ENCODE measurements at regions not wholly inside any gene's neighbourhood (a gene's known extent, or its start where the extent isn't known, plus 50 kb on each side); places are given as distances from the start of the nearest gene placed in this dataset.

DNA sequence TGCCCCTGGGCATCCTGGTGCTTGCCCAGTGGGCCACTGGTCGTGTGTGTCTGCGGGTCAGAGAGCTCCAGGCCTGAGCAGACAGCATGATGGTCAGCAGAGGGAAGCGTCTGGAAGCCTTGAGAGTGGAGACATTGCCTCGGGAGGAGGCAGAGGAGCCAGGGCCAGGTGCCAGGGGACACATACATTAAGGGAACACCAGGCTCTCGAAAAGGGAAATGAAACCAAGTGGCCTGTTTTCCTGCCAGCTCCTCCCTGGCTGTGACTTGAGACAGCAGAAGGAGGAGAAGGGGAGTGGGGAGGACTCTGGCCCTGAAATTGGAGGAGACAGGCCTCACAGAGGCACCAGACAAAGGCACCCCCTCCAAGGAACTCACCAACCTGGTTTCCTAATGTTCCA, 62.4 kb upstream of the LRP8 start:
- H3K9me3 ChIP-seq (ENCODE audit: control insufficient read depth, insufficient read depth, low read length) = no peaks in the 10 kb centered on the region
- H3K27me3 ChIP-seq (ENCODE audit: control insufficient read depth, low read length) = peaks cover 16% of the 10 kb centered on the region; the same call in 1 of the 2 replicates
- H3K4me1 ChIP-seq (ENCODE audit: control insufficient read depth, low read length) = peaks cover 12% of the 10 kb centered on the region
- TF ChIP-seq, protein P1, sequence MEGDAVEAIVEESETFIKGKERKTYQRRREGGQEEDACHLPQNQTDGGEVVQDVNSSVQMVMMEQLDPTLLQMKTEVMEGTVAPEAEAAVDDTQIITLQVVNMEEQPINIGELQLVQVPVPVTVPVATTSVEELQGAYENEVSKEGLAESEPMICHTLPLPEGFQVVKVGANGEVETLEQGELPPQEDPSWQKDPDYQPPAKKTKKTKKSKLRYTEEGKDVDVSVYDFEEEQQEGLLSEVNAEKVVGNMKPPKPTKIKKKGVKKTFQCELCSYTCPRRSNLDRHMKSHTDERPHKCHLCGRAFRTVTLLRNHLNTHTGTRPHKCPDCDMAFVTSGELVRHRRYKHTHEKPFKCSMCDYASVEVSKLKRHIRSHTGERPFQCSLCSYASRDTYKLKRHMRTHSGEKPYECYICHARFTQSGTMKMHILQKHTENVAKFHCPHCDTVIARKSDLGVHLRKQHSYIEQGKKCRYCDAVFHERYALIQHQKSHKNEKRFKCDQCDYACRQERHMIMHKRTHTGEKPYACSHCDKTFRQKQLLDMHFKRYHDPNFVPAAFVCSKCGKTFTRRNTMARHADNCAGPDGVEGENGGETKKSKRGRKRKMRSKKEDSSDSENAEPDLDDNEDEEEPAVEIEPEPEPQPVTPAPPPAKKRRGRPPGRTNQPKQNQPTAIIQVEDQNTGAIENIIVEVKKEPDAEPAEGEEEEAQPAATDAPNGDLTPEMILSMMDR (IDR thresholded peaks at IDR 0.05; ENCODE audit: low read depth, low read length, poor library complexity, severe bottlenecking) = no peak
- no peak for TF ChIP-seq EZH2phosphoT487 (IDR thresholded peaks at IDR 0.05; ENCODE audit: borderline replicate concordance, low read length)
- no peak overlapping the region for H3K27ac ChIP-seq (ENCODE audit: low read depth, low read length)
- H3K4me2 ChIP-seq (ENCODE audit: low read length) = no peak overlapping the region
- H3F3A ChIP-seq (ENCODE audit: control insufficient read depth, insufficient read depth) = no peaks in the 10 kb centered on the region
- no peaks in the 10 kb centered on the region for H3K79me2 ChIP-seq (ENCODE audit: control insufficient read depth, low read length)
- H4K20me1 ChIP-seq (ENCODE audit: control insufficient read depth, insufficient read depth, low read depth, low read length) = no peaks in the 10 kb centered on the region
- H3K4me3 ChIP-seq (ENCODE audit: low read length) = no peak overlapping the region
- H3K36me3 ChIP-seq (ENCODE audit: control insufficient read depth, low read length) = no peaks in the 10 kb centered on the region
- no peaks in the 10 kb centered on the region for H3K9me2 ChIP-seq (replicated peaks; ENCODE audit: control insufficient read depth, low read length)

DNA sequence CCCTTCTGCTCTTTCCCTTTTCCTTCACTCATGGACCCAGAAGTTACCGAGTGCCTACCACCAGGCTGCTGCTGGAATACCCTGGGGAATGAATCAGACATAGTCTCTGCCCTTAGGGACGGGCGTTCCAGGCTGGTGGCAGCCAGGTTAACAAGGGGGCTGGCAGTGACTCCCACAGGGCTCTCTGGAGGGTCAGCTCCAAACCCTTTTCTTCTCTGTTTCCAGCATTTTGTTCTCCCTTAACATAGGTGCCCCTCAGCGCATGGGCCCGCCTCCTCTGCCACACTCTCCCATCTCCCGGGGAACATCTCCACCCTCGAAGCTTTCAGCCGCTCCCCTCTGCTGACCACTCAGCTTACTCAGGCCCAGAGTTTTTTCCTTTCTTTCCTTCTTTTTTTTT, 62.9 kb upstream of the LRP8 start:
- Histone ChIP-seq H3K79me2 (ENCODE audit: control insufficient read depth, low read length) (no peaks in the 10 kb centered on the region), H3K9me3 (ENCODE audit: control insufficient read depth, insufficient read depth, low read length) (no peaks in the 10 kb centered on the region), H3K4me2 (ENCODE audit: low read length) (no peak overlapping the region), H3K27ac (ENCODE audit: low read depth, low read length) (no peak overlapping the region), H4K20me1 (ENCODE audit: control insufficient read depth, insufficient read depth, low read depth, low read length) (no peaks in the 10 kb centered on the region), H3K4me1 (ENCODE audit: control insufficient read depth, low read length) (peaks cover 12% of the 10 kb centered on the region), H3K4me3 (ENCODE audit: low read length) (no peak overlapping the region), H3K36me3 (ENCODE audit: control insufficient read depth, low read length) (no peaks in the 10 kb centered on the region), H3F3A (ENCODE audit: control insufficient read depth, insufficient read depth) (no peaks in the 10 kb centered on the region), H3K27me3 (ENCODE audit: control insufficient read depth, low read length) (peaks cover 16% of the 10 kb centered on the region; the same call in 1 of the 2 replicates), H3K9me2 (replicated peaks; ENCODE audit: control insufficient read depth, low read length) (no peaks in the 10 kb centered on the region)
- TF ChIP-seq, protein P1 (IDR thresholded peaks at IDR 0.05; ENCODE audit: low read depth, low read length, poor library complexity, severe bottlenecking) = no peak
- no peak for TF ChIP-seq EZH2phosphoT487 (IDR thresholded peaks at IDR 0.05; ENCODE audit: borderline replicate concordance, low read length)

DNA sequence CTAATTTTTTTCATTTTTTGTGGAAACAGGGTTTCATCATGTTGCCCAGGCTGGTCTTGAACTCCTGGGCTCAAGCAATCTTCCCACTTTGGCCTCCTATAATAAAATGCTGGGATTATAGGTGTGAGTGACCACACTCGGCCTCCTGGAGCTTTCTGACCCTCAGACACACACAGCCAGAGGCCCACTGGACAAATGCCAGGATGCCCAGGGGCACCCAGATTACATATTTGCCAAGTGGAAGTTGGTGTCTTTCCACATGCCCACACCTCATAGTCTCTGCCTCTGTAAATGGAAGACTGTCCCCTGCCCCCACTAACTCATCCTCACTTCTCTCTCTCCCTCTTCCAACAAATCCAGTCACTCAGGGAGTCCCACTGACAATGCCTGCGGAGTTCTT, 63.4 kb upstream of the LRP8 start:
- TF ChIP-seq, protein P1 (IDR thresholded peaks at IDR 0.05; ENCODE audit: low read depth, low read length, poor library complexity, severe bottlenecking) = no peak
- no peak for TF ChIP-seq EZH2phosphoT487 (IDR thresholded peaks at IDR 0.05; ENCODE audit: borderline replicate concordance, low read length)
- H3K27ac ChIP-seq (ENCODE audit: low read depth, low read length) = no peak overlapping the region
- no peaks in the 10 kb centered on the region for H3K79me2 ChIP-seq (ENCODE audit: control insufficient read depth, low read length)
- no peaks in the 10 kb centered on the region for H3K9me2 ChIP-seq (replicated peaks; ENCODE audit: control insufficient read depth, low read length)
- H3K36me3 ChIP-seq (ENCODE audit: control insufficient read depth, low read length) = no peaks in the 10 kb centered on the region
- peaks cover 12% of the 10 kb centered on the region for H3K4me1 ChIP-seq (ENCODE audit: control insufficient read depth, low read length)
- H3K27me3 ChIP-seq (ENCODE audit: control insufficient read depth, low read length) = peaks cover 15% of the 10 kb centered on the region
- H3K4me2 ChIP-seq (ENCODE audit: low read length) = no peak overlapping the region
- no peaks in the 10 kb centered on the region for H4K20me1 ChIP-seq (ENCODE audit: control insufficient read depth, insufficient read depth, low read depth, low read length)
- H3F3A ChIP-seq (ENCODE audit: control insufficient read depth, insufficient read depth) = no peaks in the 10 kb centered on the region
- no peak overlapping the region for H3K4me3 ChIP-seq (ENCODE audit: low read length)
- H3K9me3 ChIP-seq (ENCODE audit: control insufficient read depth, insufficient read depth, low read length) = no peaks in the 10 kb centered on the region

Measured in DOHH2 (cell line).